H9 (cell line): ENCODE measurements at regions not wholly inside any gene's neighbourhood (a gene's known extent, or its start where the extent isn't known, plus 50 kb on each side); places are given as distances from the start of the nearest gene placed in this dataset.

Experiments
- DNase-seq: peaks from one replicate; pipeline ENCODE4 v3.0.0-alpha.2; 2017
- H2AFZ ChIP-seq: one replicate; pipeline ENCODE4 v1.6.1; 2013; ENCODE audit warnings: mild to moderate bottlenecking, low read length, control low read depth, moderate library complexity
- H2AK5ac ChIP-seq: 2 replicates; pipeline ENCODE4 v1.6.1; 2013; ENCODE audit warnings: low read length, control low read depth, mixed read lengths; ENCODE audit not compliant: insufficient read length
- H2BK120ac ChIP-seq: one replicate; pipeline ENCODE4 v1.6.1; 2013; ENCODE audit warnings: low read depth, mild to moderate bottlenecking, low read length, control low read depth, inconsistent platforms; ENCODE audit not compliant: poor library complexity, severe bottlenecking
- H2BK12ac ChIP-seq: 2 replicates; pipeline ENCODE4 v1.6.1; 2013; ENCODE audit warnings: low read length, control low read depth, mixed read lengths, low read depth; ENCODE audit not compliant: insufficient read length
- H2BK15ac ChIP-seq: 2 replicates; pipeline ENCODE4 v1.6.1; 2013; ENCODE audit warnings: low read depth, low read length, control low read depth
- H2BK20ac ChIP-seq: one replicate; pipeline ENCODE4 v1.6.1; 2013; ENCODE audit warnings: low read depth, mild to moderate bottlenecking, low read length, control low read depth, inconsistent platforms; ENCODE audit not compliant: poor library complexity, severe bottlenecking
- H2BK5ac ChIP-seq: 2 replicates; pipeline ENCODE4 v1.6.1; 2013; ENCODE audit warnings: low read length, control low read depth, mixed read lengths; ENCODE audit not compliant: insufficient read length
- H3K14ac ChIP-seq: 2 replicates; pipeline ENCODE4 v1.6.1; 2013; ENCODE audit warnings: low read length, control low read depth; ENCODE audit not compliant: insufficient read depth
- H3K18ac ChIP-seq: 2 replicates; pipeline ENCODE4 v1.6.1; 2013; ENCODE audit warnings: low read depth, mild to moderate bottlenecking, mixed read lengths, low read length, control low read depth; ENCODE audit not compliant: insufficient read length
- H3K23ac ChIP-seq: 2 replicates; pipeline ENCODE4 v1.6.1; 2013; ENCODE audit warnings: low read length, control low read depth, mixed read lengths, low read depth; ENCODE audit not compliant: insufficient read length
- H3K23me2 ChIP-seq: 2 replicates; pipeline ENCODE4 v1.6.1; 2013; ENCODE audit warnings: low read depth, mild to moderate bottlenecking, mixed read lengths, low read length, control low read depth; ENCODE audit not compliant: insufficient read length, poor library complexity, severe bottlenecking
- H3K27ac ChIP-seq: 2 replicates; pipeline ENCODE4 v1.5.1; 2013; ENCODE audit warnings: low read length, control low read depth, mixed read lengths, low read depth; ENCODE audit not compliant: insufficient read length
- H3K27me3 ChIP-seq: 2 replicates; pipeline ENCODE4 v1.6.1; 2013; ENCODE audit warnings: low read length, control low read depth, inconsistent platforms; ENCODE audit not compliant: insufficient read depth
- H3K4ac ChIP-seq: 2 replicates; pipeline ENCODE4 v1.6.1; 2013; ENCODE audit warnings: low read depth, mild to moderate bottlenecking, control low read depth, inconsistent platforms, low read length, moderate library complexity
- H3K4me1 ChIP-seq: 2 replicates; pipeline ENCODE4 v1.6.1; 2013; ENCODE audit warnings: low read length, control low read depth, inconsistent platforms; ENCODE audit not compliant: insufficient read depth
- H3K4me2 ChIP-seq: 2 replicates; pipeline ENCODE4 v1.6.1; 2013; ENCODE audit warnings: low read length, control low read depth, mixed read lengths; ENCODE audit not compliant: insufficient read length, insufficient read depth
- H3K56ac ChIP-seq: 2 replicates; pipeline ENCODE4 v1.6.1; 2013; ENCODE audit warnings: low read depth, mild to moderate bottlenecking, mixed read lengths, low read length, control low read depth; ENCODE audit not compliant: insufficient read length
- H3K79me1 ChIP-seq: 2 replicates; pipeline ENCODE4 v1.6.1; 2013; ENCODE audit warnings: low read depth, mild to moderate bottlenecking, moderate library complexity, low read length, control low read depth, inconsistent platforms; ENCODE audit not compliant: insufficient read depth, poor library complexity, severe bottlenecking
- H3K79me2 ChIP-seq: 2 replicates; pipeline ENCODE4 v1.6.1; 2013; ENCODE audit warnings: low read length, control low read depth, inconsistent platforms; ENCODE audit not compliant: insufficient read depth
- H3K9ac ChIP-seq: 2 replicates; pipeline ENCODE4 v1.6.1; 2013; ENCODE audit warnings: low read length, control low read depth, mixed read lengths; ENCODE audit not compliant: insufficient read length; ENCODE audit errors: extremely low read depth
- H3K9me3 ChIP-seq: one replicate; pipeline ENCODE4 v1.6.1; 2013; ENCODE audit warnings: low read depth, low read length, inconsistent platforms; ENCODE audit not compliant: control insufficient read depth
- H3T11ph ChIP-seq: one replicate; pipeline ENCODE4 v1.6.1; 2013; ENCODE audit warnings: mild to moderate bottlenecking, low read length, control low read depth, inconsistent platforms
- H4K20me1 ChIP-seq: one replicate; pipeline ENCODE4 v1.6.1; 2013; ENCODE audit not compliant: control insufficient read depth, insufficient read length, insufficient read depth
- H4K5ac ChIP-seq: 2 replicates; pipeline ENCODE4 v1.6.1; 2013; ENCODE audit warnings: low read depth, mild to moderate bottlenecking, mixed read lengths, low read length, control low read depth; ENCODE audit not compliant: insufficient read length
- H4K8ac ChIP-seq: replicated peaks from 2 replicates; pipeline ENCODE4 v1.6.1; 2013; ENCODE audit warnings: low read length, control low read depth, mixed read lengths, low read depth; ENCODE audit not compliant: insufficient read length
- H4K91ac ChIP-seq: 2 replicates; pipeline ENCODE4 v1.6.1; 2013; ENCODE audit warnings: low read depth, mild to moderate bottlenecking, moderate library complexity, mixed read lengths, low read length, control low read depth; ENCODE audit not compliant: insufficient read length
- H3K27ac Mint-ChIP-seq, 3 experiments: 2 replicates in 2 of 3; 3 replicates in 1 of 3; pipeline ENCODE4 v1.8.0; 2020 to 2021; ENCODE audit warnings: mixed read lengths in 3 of 3, mild to moderate bottlenecking in 1 of 3, moderate library complexity in 1 of 3
- H3K27me3 Mint-ChIP-seq: 2 replicates; pipeline ENCODE4 v1.8.0; 2021; ENCODE audit warnings: low read depth, mild to moderate bottlenecking, moderate library complexity, mixed read lengths
- H3K36me3 Mint-ChIP-seq, 3 experiments: 2 replicates in 2 of 3; 3 replicates in 1 of 3; pipeline ENCODE4 v1.8.0; 2020 to 2021; ENCODE audit warnings: low read depth in 3 of 3, mixed read lengths in 3 of 3; ENCODE audit not compliant: insufficient read depth in 1 of 3
- H3K4me1 Mint-ChIP-seq, 2 experiments: 2 replicates each; pipeline ENCODE4 v1.8.0; 2020; ENCODE audit warnings: mixed read lengths in 2 of 2
- H3K4me3 Mint-ChIP-seq, 2 experiments: 2 replicates in 1 of 2; 3 replicates in 1 of 2; pipeline ENCODE4 v1.8.0; 2020 to 2021; ENCODE audit warnings: mild to moderate bottlenecking in 2 of 2, mixed read lengths in 2 of 2, moderate library complexity in 1 of 2
- H3K9me3 Mint-ChIP-seq, 2 experiments: 2 replicates in 1 of 2; 3 replicates in 1 of 2; pipeline ENCODE4 v1.8.0; 2020; ENCODE audit warnings: mild to moderate bottlenecking in 2 of 2, mixed read lengths in 2 of 2, moderate library complexity in 1 of 2
- CTCF ChIP-seq: fragments of 200-600 bp; sonication (generic); conservative IDR thresholded peaks from 3 replicates; pipeline ENCODE4 v1.8.0; 2021; ENCODE audit warnings: antibody characterized with exemption, mild to moderate bottlenecking
- WGBS: extraction: QIAGEN DNeasy Blood & Tissue Kit; methylation state at CpG from one replicate; pipeline ENCODE4 v1.1.7; 2013; ENCODE audit warnings: missing lambda C conversion rate, low lambda C conversion rate, mixed read lengths; ENCODE audit not compliant: insufficient read length; ENCODE audit errors: extremely low coverage; 5-methylcytosine and 5-hydroxymethylcytosine counted together

DNA sequence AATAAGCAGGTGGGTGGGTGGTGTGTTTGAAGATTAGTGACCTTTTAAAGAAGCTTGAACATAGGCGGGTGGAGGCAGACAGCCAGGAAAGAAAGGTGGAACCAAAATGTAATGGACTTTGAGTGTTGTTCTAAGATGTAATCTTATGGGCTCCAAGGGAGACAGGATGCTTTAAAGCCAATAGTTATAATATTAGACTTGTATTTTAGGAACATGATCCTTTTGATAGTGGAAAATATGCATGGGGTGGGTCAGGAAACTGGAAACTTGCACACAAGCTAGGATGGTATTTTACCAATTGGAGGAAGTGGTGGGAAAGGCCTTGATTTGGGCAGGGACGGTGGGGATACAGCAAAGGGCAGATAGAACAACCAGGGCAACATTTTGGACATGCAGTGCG lies 151.8 kb upstream of the PDE7B start:
- no CpG with 5 or more reads among the region's 3 CpGs for WGBS
- H3K18ac ChIP-seq = no peak overlapping the region
- no peak overlapping the region for H2BK120ac ChIP-seq
- H2BK20ac ChIP-seq = no peak overlapping the region
- H2BK15ac ChIP-seq = no peak overlapping the region
- no peak overlapping the region for H3K27ac Mint-ChIP-seq
- H3K36me3 Mint-ChIP-seq = no peaks in the 10 kb centered on the region
- H4K8ac ChIP-seq = no peak overlapping the region
- H3K9me3 ChIP-seq = no peaks in the 10 kb centered on the region
- no peak overlapping the region for H3K56ac ChIP-seq
- no peaks in the 10 kb centered on the region for H3K79me2 ChIP-seq
- no peak overlapping the region for H3K4ac ChIP-seq
- no peak overlapping the region for H2BK5ac ChIP-seq
- H3K4me1 Mint-ChIP-seq = no peaks in the 10 kb centered on the region
- H3K27ac ChIP-seq = no peak overlapping the region
- no peak for TF ChIP-seq CTCF
- H3K23me2 ChIP-seq = no peaks in the 10 kb centered on the region
- H3K27me3 Mint-ChIP-seq = no peaks in the 10 kb centered on the region
- H2BK12ac ChIP-seq = no peak overlapping the region
- H4K5ac ChIP-seq = no peak overlapping the region
- no peak overlapping the region for H3T11ph ChIP-seq
- no peak overlapping the region for H4K91ac ChIP-seq
- H3K4me2 ChIP-seq = no peak overlapping the region
- H2AK5ac ChIP-seq = no peak overlapping the region
- H3K9ac ChIP-seq = no peak overlapping the region
- H3K9me3 Mint-ChIP-seq = no peaks in the 10 kb centered on the region; a peak in 1 of 5 replicates
- H2AFZ ChIP-seq = no peak overlapping the region
- no peaks in the 10 kb centered on the region for H3K79me1 ChIP-seq
- H3K23ac ChIP-seq = no peak overlapping the region
- no peaks in the 10 kb centered on the region for H3K27me3 ChIP-seq
- no peak for DNase-seq
- no peaks in the 10 kb centered on the region for H4K20me1 ChIP-seq
- no peak overlapping the region for H3K14ac ChIP-seq
- no peaks in the 10 kb centered on the region for H3K4me1 ChIP-seq
- H3K4me3 Mint-ChIP-seq = no peak overlapping the region
